H1 (cell line): ENCODE measurements at regions not wholly inside any gene's neighbourhood (a gene's known extent, or its start where the extent isn't known, plus 50 kb on each side); places are given as distances from the start of the nearest gene placed in this dataset.

Experiments used
- CTCF ChIA-PET: fragments of 300-600 bp; sonication (Branson Sonifier 250); formaldehyde crosslinking; loops from one replicate; lab custom pipeline; 2021; ENCODE audit not compliant: partially characterized antibody; lab: Charles Lee
- POLR2A ChIA-PET: fragments of 300-600 bp; sonication (Branson Sonifier 250); formaldehyde crosslinking; loops from one replicate; lab custom pipeline; 2021; ENCODE audit warnings: inconsistent platforms; ENCODE audit not compliant: partially characterized antibody; lab: Charles Lee
- DNase-seq, 2 experiments: peaks; one replicate each; pipeline versions ENCODE4 v3.0.0 to v3.0.0-alpha.2; 2010 to 2022; ENCODE audit warnings: low spot score in 2 of 2, low read depth in 1 of 2, mixed read lengths in 1 of 2
- FAIRE-seq: peaks from 2 replicates; lab custom pipeline; 2011; peaks lifted over from hg19 to GRCh38; lab: Jason Lieb, UNC
- H2AFZ ChIP-seq: 2 replicates; pipeline ENCODE4 v1.8.1; 2012; ENCODE audit warnings: low read length, inconsistent platforms
- H2AK5ac ChIP-seq: 2 replicates; pipeline ENCODE4 v1.6.1; 2013; ENCODE audit warnings: low read depth, low read length
- H2BK120ac ChIP-seq: replicated peaks from 2 replicates; pipeline ENCODE3; 2013; ENCODE audit warnings: low read depth, low read length, inconsistent platforms
- H2BK12ac ChIP-seq: 2 replicates; pipeline ENCODE4 v1.6.1; 2013; ENCODE audit warnings: low read depth, low read length
- H2BK15ac ChIP-seq: 2 replicates; pipeline ENCODE4 v1.6.1; 2013; ENCODE audit warnings: low read length
- H2BK20ac ChIP-seq: 2 replicates; pipeline ENCODE4 v1.6.1; 2013; ENCODE audit warnings: low read length
- H2BK5ac ChIP-seq: 2 replicates; pipeline ENCODE4 v1.6.1; 2013; ENCODE audit warnings: low read depth, low read length
- H3K14ac ChIP-seq: 2 replicates; pipeline ENCODE4 v1.6.1; 2013; ENCODE audit warnings: inconsistent platforms; ENCODE audit not compliant: insufficient read length
- H3K18ac ChIP-seq: 2 replicates; pipeline ENCODE4 v1.6.1; 2013; ENCODE audit warnings: low read length; ENCODE audit errors: extremely low read depth
- H3K23ac ChIP-seq: 2 replicates; pipeline ENCODE4 v1.6.1; 2013; ENCODE audit warnings: inconsistent platforms; ENCODE audit not compliant: insufficient read length
- H3K23me2 ChIP-seq: 2 replicates; pipeline ENCODE4 v1.6.1; 2013; ENCODE audit warnings: low read depth, low read length
- H3K27ac ChIP-seq: 2 replicates; pipeline ENCODE4 v1.6.1; 2011; ENCODE audit warnings: low read depth, low read length, inconsistent platforms
- H3K27me3 ChIP-seq, 4 experiments: replicated peaks in 1 of 4; 1 replicate in 1 of 4; 2 replicates in 3 of 4; pipeline versions ENCODE4 v1.6.1 to v1.8.1; 2011 to 2013; ENCODE audit warnings: low read length in 3 of 4, mild to moderate bottlenecking in 3 of 4, inconsistent platforms in 2 of 4, mixed read lengths in 2 of 4, moderate library complexity in 1 of 4; ENCODE audit not compliant: control insufficient read depth in 3 of 4, insufficient read depth in 3 of 4; ENCODE audit errors: extremely low read depth in 1 of 4
- H3K36me3 ChIP-seq, 4 experiments: 2 replicates each; pipeline versions ENCODE4 v1.6.1 to v1.8.1; 2011 to 2013; ENCODE audit warnings: mild to moderate bottlenecking in 4 of 4, low read length in 3 of 4, moderate library complexity in 2 of 4, control low read depth in 1 of 4, inconsistent platforms in 1 of 4; ENCODE audit not compliant: insufficient read depth in 4 of 4, control insufficient read depth in 2 of 4
- H3K4ac ChIP-seq: replicated peaks from 2 replicates; pipeline ENCODE3; 2013; ENCODE audit warnings: low read length, low read depth, mixed read lengths, inconsistent platforms; ENCODE audit not compliant: insufficient read length
- H3K4me1 ChIP-seq, 4 experiments: replicated peaks in 1 of 4; 1 replicate in 1 of 4; 2 replicates in 3 of 4; pipeline versions ENCODE4 v1.6.1 to v1.8.1; 2011 to 2013; ENCODE audit warnings: low read length in 3 of 4, inconsistent platforms in 2 of 4, mixed read lengths in 1 of 4; ENCODE audit not compliant: insufficient read depth in 4 of 4, control insufficient read depth in 3 of 4
- H3K4me2 ChIP-seq, 2 experiments: 2 replicates each; pipeline versions ENCODE4 v1.6.1 to v1.8.1; 2011 to 2013; ENCODE audit warnings: low read depth in 2 of 2, low read length in 2 of 2, control low read depth in 1 of 2, inconsistent platforms in 1 of 2, mild to moderate bottlenecking in 1 of 2; ENCODE audit not compliant: insufficient read depth in 1 of 2
- H3K4me3 ChIP-seq, 4 experiments: fragments of 200-600, 300-600 bp in 1 of 4; sonication (generic), shearing (Covaris generic), sonication (Bioruptor Twin) in 1 of 4; 2 replicates each; pipeline versions ENCODE4 v1.5.1 to v1.8.1; 2011 to 2016; ENCODE audit warnings: low read length in 4 of 4, low read depth in 3 of 4, control low read depth in 2 of 4, inconsistent platforms in 2 of 4, mild to moderate bottlenecking in 2 of 4, mixed read lengths in 1 of 4, moderate library complexity in 1 of 4; ENCODE audit not compliant: insufficient read depth in 2 of 4; ENCODE audit errors: extremely low read depth in 1 of 4
- H3K56ac ChIP-seq: replicated peaks from 2 replicates; pipeline ENCODE3; 2013; ENCODE audit warnings: low read depth, mild to moderate bottlenecking, mixed read lengths, low read length, inconsistent platforms; ENCODE audit not compliant: insufficient read length
- H3K79me1 ChIP-seq: 2 replicates; pipeline ENCODE4 v1.6.1; 2013; ENCODE audit warnings: low read depth, low read length, control low read depth
- H3K79me2 ChIP-seq, 2 experiments: 2 replicates each; pipeline versions ENCODE4 v1.6.1 to v1.8.1; 2012 to 2013; ENCODE audit warnings: low read length in 2 of 2, mild to moderate bottlenecking in 2 of 2, inconsistent platforms in 1 of 2; ENCODE audit not compliant: insufficient read depth in 2 of 2, control insufficient read depth in 1 of 2
- H3K9ac ChIP-seq, 4 experiments: replicated peaks in 1 of 4; 1 replicate in 1 of 4; 2 replicates in 3 of 4; pipeline versions ENCODE4 v1.6.1 to v1.8.1; 2011 to 2013; ENCODE audit warnings: low read depth in 3 of 4, low read length in 3 of 4, control low read depth in 2 of 4, mild to moderate bottlenecking in 2 of 4, moderate library complexity in 2 of 4, inconsistent platforms in 1 of 4; ENCODE audit errors: extremely low read depth in 1 of 4
- H3K9me3 ChIP-seq, 2 experiments: 2 replicates each; pipeline versions ENCODE4 v1.6.1 to v1.8.1; 2012 to 2013; ENCODE audit warnings: mild to moderate bottlenecking in 2 of 2, moderate library complexity in 2 of 2, control low read depth in 1 of 2, inconsistent platforms in 1 of 2, low read depth in 1 of 2, low read length in 1 of 2, mixed read lengths in 1 of 2; ENCODE audit not compliant: insufficient read depth in 2 of 2
- H4K20me1 ChIP-seq, 2 experiments: replicated peaks in 1 of 2; 2 replicates each; pipeline versions ENCODE3 to v1.8.1; 2011 to 2013; ENCODE audit warnings: inconsistent platforms in 2 of 2, low read length in 2 of 2, mild to moderate bottlenecking in 1 of 2; ENCODE audit not compliant: insufficient read depth in 2 of 2, control insufficient read depth in 1 of 2
- H4K5ac ChIP-seq: 2 replicates; pipeline ENCODE4 v1.6.1; 2013; ENCODE audit warnings: low read length, low read depth, mixed read lengths, inconsistent platforms; ENCODE audit not compliant: insufficient read length
- H4K8ac ChIP-seq: 2 replicates; pipeline ENCODE4 v1.8.0; 2013; ENCODE audit warnings: mild to moderate bottlenecking, moderate library complexity, low read length, inconsistent platforms; ENCODE audit not compliant: insufficient read depth; ENCODE audit errors: extremely low read depth
- H4K91ac ChIP-seq: replicated peaks from 2 replicates; pipeline ENCODE3; 2013; ENCODE audit warnings: low read length, mixed read lengths, inconsistent platforms; ENCODE audit not compliant: insufficient read length
- BRCA1 ChIP-seq: IDR thresholded peaks from 2 replicates; pipeline ENCODE4 v1.6.1; 2012; ENCODE audit warnings: low read depth, low read length, improper control_type of control experiment
- CBX8 ChIP-seq: fragments of 300-800, 300-1000 bp; sonication (generic); IDR thresholded peaks from 2 replicates; pipeline ENCODE4 v1.7.1; 2016; ENCODE audit warnings: low read depth, low read length, borderline replicate concordance
- FOSL1 ChIP-seq: IDR thresholded peaks from 2 replicates; pipeline ENCODE4 v1.6.1; 2011; ENCODE audit warnings: mild to moderate bottlenecking, low read depth, low read length, moderate library complexity; ENCODE audit not compliant: insufficient read depth
- HDAC6 ChIP-seq: IDR thresholded peaks from one replicate; pipeline ENCODE4 v1.7.1; 2012; ENCODE audit warnings: low read depth, mild to moderate bottlenecking, inconsistent platforms, low read length, moderate library complexity
- KDM4A ChIP-seq: IDR thresholded peaks from one replicate; pipeline ENCODE4 v1.7.1; 2012; ENCODE audit warnings: low read depth, mild to moderate bottlenecking, moderate library complexity, low read length, inconsistent platforms; ENCODE audit not compliant: severe bottlenecking
- KDM5A ChIP-seq: fragments of 200-600 bp; IDR thresholded peaks from 2 replicates; pipeline ENCODE4 v1.7.1; 2012; ENCODE audit warnings: mild to moderate bottlenecking, low read length, inconsistent platforms, mixed read lengths
- PHF8 ChIP-seq: fragments of 200-600 bp; sonication (generic); conservative IDR thresholded peaks from 2 replicates; pipeline ENCODE4 v1.7.1; 2012; ENCODE audit warnings: low read depth, mild to moderate bottlenecking, inconsistent platforms, low read length, moderate library complexity
- RAD21 ChIP-seq, 2 experiments: IDR thresholded peaks in 1 of 2; conservative IDR thresholded peaks in 1 of 2; 2 replicates each; pipeline ENCODE4 v1.6.1; 2011; ENCODE audit warnings: low read depth in 2 of 2, low read length in 2 of 2, improper control_type of control experiment in 1 of 2, inconsistent platforms in 1 of 2, mild to moderate bottlenecking in 1 of 2, moderate library complexity in 1 of 2
- SIN3A ChIP-seq, 2 experiments: IDR thresholded peaks in 1 of 2; conservative IDR thresholded peaks in 1 of 2; 2 replicates each; pipeline ENCODE4 v1.6.1; 2011 to 2012; ENCODE audit warnings: low read length in 2 of 2, improper control_type of control experiment in 1 of 2, low read depth in 1 of 2, mild to moderate bottlenecking in 1 of 2
- SP1 ChIP-seq: IDR thresholded peaks from 2 replicates; pipeline ENCODE4 v1.6.1; 2011; ENCODE audit warnings: low read depth, low read length
- SP4 ChIP-seq: IDR thresholded peaks from 2 replicates; pipeline ENCODE4 v1.6.1; 2012; ENCODE audit warnings: low read length, inconsistent platforms
- WGBS, 2 experiments: shearing (Covaris generic) in 1 of 2; methylation state at CpG; one replicate each; pipeline versions ENCODE4 v1.1.6 to v1.1.7; 2013 to 2015; ENCODE audit warnings: low lambda C conversion rate in 2 of 2, mixed read lengths in 2 of 2, inconsistent platforms in 1 of 2, low coverage in 1 of 2, missing lambda C conversion rate in 1 of 2; ENCODE audit not compliant: insufficient replicate concordance in 2 of 2, insufficient coverage in 1 of 2, insufficient read length in 1 of 2; ENCODE audit errors: extremely low coverage in 1 of 2, missing lambda C conversion rate in 1 of 2; 5-methylcytosine and 5-hydroxymethylcytosine counted together
- TF ChIP-seq, protein P1 (sequence below): IDR thresholded peaks from 2 replicates; pipeline ENCODE4 v1.6.1; 2012; ENCODE audit warnings: inconsistent platforms
- TF ChIP-seq, protein P2 (sequence below): IDR thresholded peaks from 2 replicates; pipeline ENCODE4 v1.6.1; 2011; ENCODE audit warnings: low read length, improper control_type of control experiment

DNA sequence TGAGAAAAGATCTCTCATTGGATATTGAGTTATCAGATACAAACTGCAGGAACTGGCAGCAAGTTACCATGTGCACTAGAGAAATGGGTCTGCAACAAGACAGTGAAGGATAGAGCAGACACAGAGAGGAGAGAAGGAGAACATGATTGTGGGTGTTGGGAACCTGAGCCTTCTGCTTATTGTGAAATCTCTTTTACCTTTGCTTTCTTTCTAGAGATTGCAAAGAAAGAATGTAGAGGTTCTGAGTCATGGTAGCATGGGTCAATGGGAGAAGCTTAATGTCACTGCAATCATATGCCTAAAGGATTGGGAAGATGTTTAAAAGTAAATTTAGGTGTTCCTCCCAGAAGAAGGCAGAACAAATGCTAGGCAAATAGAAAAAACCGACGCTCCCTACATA lies 821.4 kb downstream of the CCSER2 start:
- H3K27me3 ChIP-seq: peaks cover 0 to 3% (median 0%) of the 10 kb centered on the region in 4 experiments; a peak in 2 of 7 replicates
- no peaks in the 10 kb centered on the region for H3K36me3 ChIP-seq
- no peak for FAIRE-seq
- no peak overlapping the region for H4K91ac ChIP-seq
- DNase-seq: no peak
- H2AFZ ChIP-seq: no peak overlapping the region
- no peak overlapping the region for H3K23ac ChIP-seq
- H2AK5ac ChIP-seq: no peak overlapping the region
- no peak overlapping the region for H2BK20ac ChIP-seq
- peaks cover 0 to 18% (median 11%) of the 10 kb centered on the region in 4 experiments; a peak in 5 of 7 replicates for H3K4me1 ChIP-seq
- no peaks in the 10 kb centered on the region for H3K23me2 ChIP-seq
- no peaks in the 10 kb centered on the region for H3K79me2 ChIP-seq
- H3K9me3 ChIP-seq: no peaks in the 10 kb centered on the region; a peak in 1 of 4 replicates
- no peaks in the 10 kb centered on the region for H3K79me1 ChIP-seq
- H3K4me3 ChIP-seq: no peak overlapping the region
- H3K4ac ChIP-seq: no peak overlapping the region
- CTCF ChIA-PET: interaction anchor here (0.7 to 0.9 kb wide), 2 partner anchors 26 to 543 kb away, joined by 4 to 5 read pairs; no protein-coding TSS in a partner anchor
- no peak overlapping the region for H3K4me2 ChIP-seq
- no peak overlapping the region for H4K8ac ChIP-seq
- no peak overlapping the region for H3K9ac ChIP-seq
- no peak overlapping the region for H2BK120ac ChIP-seq
- no peak overlapping the region for H3K18ac ChIP-seq
- POLR2A ChIA-PET: no interaction called here
- H3K14ac ChIP-seq: no peak overlapping the region
- H3K27ac ChIP-seq: no peak overlapping the region
- no peaks in the 10 kb centered on the region for H4K20me1 ChIP-seq
- no peak overlapping the region for H3K56ac ChIP-seq
- H2BK15ac ChIP-seq: no peak overlapping the region
- WGBS, 2 experiments: 93% methylated on average over 2 of the region's 2 CpGs; no CpG with 5 or more reads in 1 of the 2 experiments
- no peak overlapping the region for H2BK12ac ChIP-seq
- H2BK5ac ChIP-seq: no peak overlapping the region
- H4K5ac ChIP-seq: no peak overlapping the region
- no peak for TF ChIP-seq SIN3A (conservative IDR thresholded peaks at IDR 0.05 in 1 of 2, IDR thresholded peaks at IDR 0.05 in 1 of 2; ENCODE audit: low read depth in 1 of 2, low read length in 2 of 2)
- TF ChIP-seq FOSL1: no peak
- no peak for TF ChIP-seq KDM5A
- TF ChIP-seq SP4: no peak
- no peak for TF ChIP-seq SP1
- no peak for TF ChIP-seq HDAC6
- TF ChIP-seq, protein P1, sequence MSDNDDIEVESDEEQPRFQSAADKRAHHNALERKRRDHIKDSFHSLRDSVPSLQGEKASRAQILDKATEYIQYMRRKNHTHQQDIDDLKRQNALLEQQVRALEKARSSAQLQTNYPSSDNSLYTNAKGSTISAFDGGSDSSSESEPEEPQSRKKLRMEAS: no peak
- TF ChIP-seq BRCA1: no peak
- TF ChIP-seq PHF8: no peak
- TF ChIP-seq RAD21 (IDR thresholded peaks at IDR 0.05 in 1 of 2, conservative IDR thresholded peaks at IDR 0.05 in 1 of 2; ENCODE audit: low read depth in 2 of 2, low read length in 2 of 2): no peak
- TF ChIP-seq, protein P2, sequence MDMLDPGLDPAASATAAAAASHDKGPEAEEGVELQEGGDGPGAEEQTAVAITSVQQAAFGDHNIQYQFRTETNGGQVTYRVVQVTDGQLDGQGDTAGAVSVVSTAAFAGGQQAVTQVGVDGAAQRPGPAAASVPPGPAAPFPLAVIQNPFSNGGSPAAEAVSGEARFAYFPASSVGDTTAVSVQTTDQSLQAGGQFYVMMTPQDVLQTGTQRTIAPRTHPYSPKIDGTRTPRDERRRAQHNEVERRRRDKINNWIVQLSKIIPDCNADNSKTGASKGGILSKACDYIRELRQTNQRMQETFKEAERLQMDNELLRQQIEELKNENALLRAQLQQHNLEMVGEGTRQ: no peak
- TF ChIP-seq CBX8: no peak
- TF ChIP-seq KDM4A: no peak
